ENCODE measurements at regions not wholly inside any gene's neighbourhood (a gene's known extent, or its start where the extent isn't known, plus 50 kb on each side); places are given as distances from the start of the nearest gene placed in this dataset.

GRCh38 chr4:98712607-98713006 is 54.2 kb upstream of the TSPAN5 start:
- TF ChIP-seq CTCF (IDR thresholded peaks at IDR 0.05) = no peak
- no peak for TF ChIP-seq POLR2AphosphoS5 (IDR thresholded peaks at IDR 0.05; ENCODE audit: low read depth, low read length)
- TF ChIP-seq REST (IDR thresholded peaks at IDR 0.05; ENCODE audit: insufficient read depth in 1 of 2, low read depth in 2 of 2, low read length in 1 of 2) = no peak
- no peak for TF ChIP-seq SIN3A (IDR thresholded peaks at IDR 0.05; ENCODE audit: borderline replicate concordance, insufficient read depth, low read depth, low read length)

Data from Panc1 (cell line).